ENCODE measurements at regions not wholly inside any gene's neighbourhood (a gene's known extent, or its start where the extent isn't known, plus 50 kb on each side); places are given as distances from the start of the nearest gene placed in this dataset.
"Not testable (repeated sequence)": the region's sequence is repeated elsewhere in the genome, so short reads cannot be mapped to it uniquely, and the experiment has no call there.

DNA sequence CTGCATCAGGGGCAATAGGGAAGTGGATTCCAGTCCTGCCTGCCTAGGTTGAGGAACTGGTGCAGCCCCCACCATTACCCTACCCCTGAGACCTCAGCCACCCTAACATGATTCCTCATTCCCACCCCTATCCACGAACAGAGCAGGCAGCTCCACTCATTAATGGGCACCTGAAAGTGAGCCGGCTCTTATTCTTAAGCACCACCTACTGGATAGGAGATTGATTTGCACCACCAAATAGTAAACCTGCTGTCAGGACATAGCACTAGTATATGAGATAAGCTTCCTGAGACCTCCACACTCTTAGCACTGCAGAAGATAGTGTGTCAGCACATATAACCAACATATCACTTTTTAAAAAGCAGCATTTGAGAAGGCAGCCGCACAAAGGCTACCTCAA lies 573.2 kb downstream of the SOX5 start (continued):
- TF ChIP-seq EHF (CRISPR knock-in tag; IDR thresholded peaks at IDR 0.05) (no peak), MAFK (IDR thresholded peaks at IDR 0.05; ENCODE audit: partially characterized antibody) (no peak)

DNA sequence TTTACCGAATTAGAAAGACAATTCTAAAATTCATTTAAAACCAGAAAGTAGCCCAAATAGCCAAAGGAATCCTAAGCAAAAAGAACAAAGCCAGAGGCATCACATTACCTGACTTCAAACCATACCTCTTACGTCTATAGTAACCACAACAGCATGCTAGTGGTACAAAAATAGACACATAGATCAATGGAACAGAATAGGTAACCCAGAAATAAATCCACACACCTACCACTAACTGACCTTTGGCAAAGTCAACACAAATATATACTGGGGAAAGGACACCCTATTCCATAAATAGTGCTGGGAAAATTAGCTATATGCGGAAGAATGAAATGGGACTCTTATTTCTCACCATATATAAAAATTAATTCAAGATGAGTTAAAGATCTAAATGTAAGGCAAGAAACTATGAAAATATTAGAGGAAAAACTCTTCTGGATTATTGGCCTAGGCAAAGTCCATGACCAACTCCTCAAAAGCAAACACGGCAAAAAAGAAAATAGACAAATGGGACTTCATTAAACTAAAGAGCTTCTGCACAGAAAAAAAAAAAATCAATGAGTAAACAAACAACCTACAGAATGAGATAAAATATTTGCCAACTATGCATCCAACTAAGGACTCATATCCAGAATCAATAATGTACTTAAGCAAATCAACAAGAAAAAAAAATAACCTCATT lies 568.9 kb downstream of the SOX5 start:
- H3K4me2 ChIP-seq, result no peak overlapping the region
- no peaks in the 10 kb centered on the region for H3K4me1 ChIP-seq
- H3K27ac ChIP-seq, result no peak overlapping the region
- 32% methylated on average over 4 of the region's 4 CpGs for WGBS (ENCODE audit: missing lambda C conversion rate)
- H3K9me3 ChIP-seq, result no peaks in the 10 kb centered on the region; the same call in 2 of the 3 replicates
- no peak overlapping the region for H3K4me3 ChIP-seq
- DNase-seq (ENCODE audit: low read depth in 1 of 2, low spot score in 1 of 2) (no peak), ATAC-seq (no peak), FAIRE-seq (no peak)
- POLR2A ChIA-PET, result no interaction called here
- CTCF ChIA-PET, result no interaction called here
- TF ChIP-seq RFX5 (IDR thresholded peaks at IDR 0.05), result no peak
- no peak for TF ChIP-seq EHMT2 (IDR thresholded peaks at IDR 0.05; ENCODE audit: low read depth)
- TF ChIP-seq SMC3 (IDR thresholded peaks at IDR 0.05), result no peak
- TF ChIP-seq MAZ (IDR thresholded peaks at IDR 0.05; ENCODE audit: borderline replicate concordance, low read depth, low read length), result no peak
- TF ChIP-seq, protein P1, sequence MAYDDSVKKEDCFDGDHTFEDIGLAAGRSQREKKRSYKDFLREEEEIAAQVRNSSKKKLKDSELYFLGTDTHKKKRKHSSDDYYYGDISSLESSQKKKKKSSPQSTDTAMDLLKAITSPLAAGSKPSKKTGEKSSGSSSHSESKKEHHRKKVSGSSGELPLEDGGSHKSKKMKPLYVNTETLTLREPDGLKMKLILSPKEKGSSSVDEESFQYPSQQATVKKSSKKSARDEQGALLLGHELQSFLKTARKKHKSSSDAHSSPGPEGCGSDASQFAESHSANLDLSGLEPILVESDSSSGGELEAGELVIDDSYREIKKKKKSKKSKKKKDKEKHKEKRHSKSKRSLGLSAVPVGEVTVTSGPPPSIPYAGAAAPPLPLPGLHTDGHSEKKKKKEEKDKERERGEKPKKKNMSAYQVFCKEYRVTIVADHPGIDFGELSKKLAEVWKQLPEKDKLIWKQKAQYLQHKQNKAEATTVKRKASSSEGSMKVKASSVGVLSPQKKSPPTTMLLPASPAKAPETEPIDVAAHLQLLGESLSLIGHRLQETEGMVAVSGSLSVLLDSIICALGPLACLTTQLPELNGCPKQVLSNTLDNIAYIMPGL (CRISPR knock-in tag; IDR thresholded peaks at IDR 0.05; ENCODE audit: borderline replicate concordance), result no peak
- no peak for TF ChIP-seq ZC3H11A (IDR thresholded peaks at IDR 0.05)
- no peak for TF ChIP-seq KDM1A (IDR thresholded peaks at IDR 0.05; ENCODE audit: low read depth)
- no peak for TF ChIP-seq BHLHE40 (IDR thresholded peaks at IDR 0.05; ENCODE audit: low read depth, low read length)

DNA sequence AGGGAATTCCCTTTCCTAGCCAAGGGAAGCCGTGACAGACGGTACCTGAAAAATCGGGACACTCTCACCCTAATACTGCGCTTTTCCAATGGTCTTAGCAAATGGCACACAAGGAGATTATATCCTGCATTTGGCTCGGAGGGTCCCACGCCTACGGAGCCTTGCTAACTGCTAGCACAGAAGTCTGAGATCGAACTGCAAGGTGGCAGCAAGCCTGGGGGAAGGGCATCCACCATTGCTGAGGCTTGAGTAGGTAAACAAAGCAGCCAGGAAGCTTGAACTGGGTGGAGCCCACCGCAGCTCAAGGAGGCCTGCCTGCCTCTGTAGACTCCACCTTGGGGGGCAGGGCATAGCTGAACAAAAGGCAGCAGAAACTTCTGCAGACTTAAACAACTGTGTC lies 560.6 kb downstream of the SOX5 start:
- H3K27ac ChIP-seq; H3K4me1 ChIP-seq; H3K9me3 ChIP-seq; DNase-seq (ENCODE audit: low read depth in 1 of 2, low spot score in 1 of 2); H3K4me3 ChIP-seq; POLR2A ChIA-PET; CTCF ChIA-PET; ATAC-seq; FAIRE-seq; H3K4me2 ChIP-seq: not testable (repeated sequence)
- 2% methylated on average over 9 of the region's 9 CpGs for WGBS (ENCODE audit: missing lambda C conversion rate)

DNA sequence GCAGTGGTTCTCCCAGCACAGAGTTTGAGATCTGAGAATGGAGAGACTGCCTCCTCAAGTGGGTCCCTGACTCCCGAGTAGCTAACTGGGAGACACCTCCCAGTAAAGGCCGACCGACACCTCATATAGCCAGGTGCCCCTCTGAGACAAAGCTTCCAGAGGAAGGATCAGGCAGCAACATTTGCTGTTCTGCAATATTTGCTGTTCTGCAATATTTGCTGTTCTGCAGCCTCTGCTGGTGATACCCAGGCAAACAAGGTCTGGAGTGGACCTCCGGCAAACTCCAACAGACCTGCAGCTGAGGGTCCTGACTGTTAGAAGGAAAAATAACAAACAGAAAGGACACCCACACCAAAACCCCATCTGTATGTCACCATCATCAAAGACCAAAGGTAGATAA lies 560.2 kb downstream of the SOX5 start:
- H3K9me3 ChIP-seq; FAIRE-seq; DNase-seq (ENCODE audit: low read depth in 1 of 2, low spot score in 1 of 2); H3K27ac ChIP-seq; ATAC-seq; H3K4me3 ChIP-seq; H3K4me1 ChIP-seq; POLR2A ChIA-PET; H3K4me2 ChIP-seq; CTCF ChIA-PET: not testable (repeated sequence)
- 9% methylated on average over 4 of the region's 4 CpGs for WGBS (ENCODE audit: missing lambda C conversion rate)

DNA sequence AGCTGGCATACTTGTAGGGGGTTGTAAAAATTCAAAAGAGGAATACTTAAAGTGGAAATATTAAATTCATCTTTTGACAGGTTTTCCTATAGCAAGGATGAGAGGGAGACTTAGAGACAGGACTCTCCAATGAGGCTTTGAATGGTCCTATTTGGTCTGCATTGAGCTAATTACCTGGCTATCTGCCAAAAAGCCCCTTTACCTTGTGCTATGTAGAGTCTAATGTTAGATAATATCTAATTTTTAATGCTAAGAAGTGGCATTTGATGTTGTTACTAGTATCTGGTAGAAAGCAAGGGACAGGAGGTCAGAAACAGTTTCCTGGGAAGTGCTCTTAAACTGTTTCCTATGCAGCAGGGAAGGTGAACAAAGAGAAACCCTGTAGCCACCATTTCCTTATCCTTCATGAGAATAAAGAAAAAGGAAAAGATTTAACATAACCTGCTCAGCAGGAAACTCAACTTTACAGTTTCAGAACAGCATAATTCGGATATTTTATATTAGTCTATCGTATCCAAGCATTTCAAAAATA lies 550.0 kb downstream of the SOX5 start:
- CTCF ChIA-PET, result no interaction called here
- FAIRE-seq, result no peak

More for the DNA sequence above, 550.0 kb downstream of the SOX5 start:
- Histone ChIP-seq H3K9me3 (no peaks in the 10 kb centered on the region), H3K4me3 (no peak overlapping the region), H3K4me2 (no peak overlapping the region), H3K27ac (no peak overlapping the region), H3K4me1 (no peaks in the 10 kb centered on the region)
- TF ChIP-seq RARB (CRISPR knock-in tag; IDR thresholded peaks at IDR 0.05) (no peak), NR3C1 (IDR thresholded peaks at IDR 0.05) (no peak), JUNB (IDR thresholded peaks at IDR 0.05) (no peak), GATA3 (IDR thresholded peaks at IDR 0.05; ENCODE audit: borderline replicate concordance) (no peak), CHD2 (IDR thresholded peaks at IDR 0.05; ENCODE audit: low read length, partially characterized antibody) (no peak), CBX8 (IDR thresholded peaks at IDR 0.05) (no peak), SREBF2 (IDR thresholded peaks at IDR 0.05) (no peak), KDM1A (IDR thresholded peaks at IDR 0.05; ENCODE audit: low read depth) (no peak), RNF2 (IDR thresholded peaks at IDR 0.05; ENCODE audit: borderline replicate concordance, low read depth) (no peak), RCOR1 (IDR thresholded peaks at IDR 0.05; ENCODE audit: low read depth, low read length) (no peak), FOSB (CRISPR knock-in tag; IDR thresholded peaks at IDR 0.05) (no peak), HEYL (CRISPR knock-in tag; IDR thresholded peaks at IDR 0.05) (no peak), POLR2AphosphoS2 (conservative IDR thresholded peaks at IDR 0.05; ENCODE audit: low read length) (no peak)
- TF ChIP-seq, protein P2, sequence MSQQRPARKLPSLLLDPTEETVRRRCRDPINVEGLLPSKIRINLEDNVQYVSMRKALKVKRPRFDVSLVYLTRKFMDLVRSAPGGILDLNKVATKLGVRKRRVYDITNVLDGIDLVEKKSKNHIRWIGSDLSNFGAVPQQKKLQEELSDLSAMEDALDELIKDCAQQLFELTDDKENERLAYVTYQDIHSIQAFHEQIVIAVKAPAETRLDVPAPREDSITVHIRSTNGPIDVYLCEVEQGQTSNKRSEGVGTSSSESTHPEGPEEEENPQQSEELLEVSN (IDR thresholded peaks at IDR 0.05; ENCODE audit: borderline replicate concordance, low read depth), result no peak
- TF ChIP-seq, protein P3, sequence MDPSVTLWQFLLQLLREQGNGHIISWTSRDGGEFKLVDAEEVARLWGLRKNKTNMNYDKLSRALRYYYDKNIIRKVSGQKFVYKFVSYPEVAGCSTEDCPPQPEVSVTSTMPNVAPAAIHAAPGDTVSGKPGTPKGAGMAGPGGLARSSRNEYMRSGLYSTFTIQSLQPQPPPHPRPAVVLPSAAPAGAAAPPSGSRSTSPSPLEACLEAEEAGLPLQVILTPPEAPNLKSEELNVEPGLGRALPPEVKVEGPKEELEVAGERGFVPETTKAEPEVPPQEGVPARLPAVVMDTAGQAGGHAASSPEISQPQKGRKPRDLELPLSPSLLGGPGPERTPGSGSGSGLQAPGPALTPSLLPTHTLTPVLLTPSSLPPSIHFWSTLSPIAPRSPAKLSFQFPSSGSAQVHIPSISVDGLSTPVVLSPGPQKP (IDR thresholded peaks at IDR 0.05; ENCODE audit: low read depth, low read length), result no peak
- ATAC-seq (no peak), DNase-seq (ENCODE audit: low read depth in 1 of 2, low spot score in 1 of 2) (no peak)
- 2% methylated on average over 2 of the region's 2 CpGs for WGBS (ENCODE audit: missing lambda C conversion rate)
- POLR2A ChIA-PET, result no interaction called here

All from A549 (cell line).